ENCODE measurements at regions not wholly inside any gene's neighbourhood (a gene's known extent, or its start where the extent isn't known, plus 50 kb on each side); places are given as distances from the start of the nearest gene placed in this dataset.

GRCh38 chr3:13202744-13203397 lies 129.6 kb upstream of the IQSEC1 start:
- TF ChIP-seq POLR2A (IDR thresholded peaks at IDR 0.05), result no peak
- TF ChIP-seq, protein P1, sequence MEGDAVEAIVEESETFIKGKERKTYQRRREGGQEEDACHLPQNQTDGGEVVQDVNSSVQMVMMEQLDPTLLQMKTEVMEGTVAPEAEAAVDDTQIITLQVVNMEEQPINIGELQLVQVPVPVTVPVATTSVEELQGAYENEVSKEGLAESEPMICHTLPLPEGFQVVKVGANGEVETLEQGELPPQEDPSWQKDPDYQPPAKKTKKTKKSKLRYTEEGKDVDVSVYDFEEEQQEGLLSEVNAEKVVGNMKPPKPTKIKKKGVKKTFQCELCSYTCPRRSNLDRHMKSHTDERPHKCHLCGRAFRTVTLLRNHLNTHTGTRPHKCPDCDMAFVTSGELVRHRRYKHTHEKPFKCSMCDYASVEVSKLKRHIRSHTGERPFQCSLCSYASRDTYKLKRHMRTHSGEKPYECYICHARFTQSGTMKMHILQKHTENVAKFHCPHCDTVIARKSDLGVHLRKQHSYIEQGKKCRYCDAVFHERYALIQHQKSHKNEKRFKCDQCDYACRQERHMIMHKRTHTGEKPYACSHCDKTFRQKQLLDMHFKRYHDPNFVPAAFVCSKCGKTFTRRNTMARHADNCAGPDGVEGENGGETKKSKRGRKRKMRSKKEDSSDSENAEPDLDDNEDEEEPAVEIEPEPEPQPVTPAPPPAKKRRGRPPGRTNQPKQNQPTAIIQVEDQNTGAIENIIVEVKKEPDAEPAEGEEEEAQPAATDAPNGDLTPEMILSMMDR (IDR thresholded peaks at IDR 0.05), result no peak

All from uterus (tissue), 2 donors.